HEK293T (cell line): ENCODE measurements at regions not wholly inside any gene's neighbourhood (a gene's known extent, or its start where the extent isn't known, plus 50 kb on each side); places are given as distances from the start of the nearest gene placed in this dataset.

Source experiments
- CTCF ChIA-PET: fragments of 350-600 bp; formaldehyde crosslinking; extraction: SDS; loops from one replicate; lab custom pipeline; 2021; ENCODE audit warnings: antibody characterized with exemption, inconsistent platforms; lab: Yijun Ruan, JAX
- POLR2A ChIA-PET: fragments of 350-600 bp; formaldehyde crosslinking; extraction: SDS; loops from one replicate; lab custom pipeline; 2020; ENCODE audit warnings: antibody characterized with exemption, inconsistent platforms; lab: Yijun Ruan, JAX
- DNase-seq: peaks from one replicate; pipeline ENCODE4 v3.0.0; 2012; ENCODE audit warnings: mixed read lengths; ENCODE audit errors: extremely low spot score
- ARNT ChIP-seq: fragments of 450-650 bp; IDR thresholded peaks from 2 replicates; pipeline ENCODE4 v1.6.1; 2017; ENCODE audit warnings: mild to moderate bottlenecking
- BHLHE40 ChIP-seq: fragments of 450-650 bp; IDR thresholded peaks from 2 replicates; pipeline ENCODE4 v1.6.1; 2016; ENCODE audit warnings: mild to moderate bottlenecking, moderate library complexity, borderline replicate concordance
- CTBP1 ChIP-seq: fragments of 450-650 bp; IDR thresholded peaks from 2 replicates; pipeline ENCODE4 v1.6.1; 2016; ENCODE audit warnings: borderline replicate concordance
- ELF4 ChIP-seq: fragments of 450-650 bp; IDR thresholded peaks from 2 replicates; pipeline ENCODE4 v1.6.1; 2017; ENCODE audit warnings: antibody characterized with exemption
- FOXA1 ChIP-seq: fragments of 450-650 bp; IDR thresholded peaks from 2 replicates; pipeline ENCODE4 v1.6.1; 2016; ENCODE audit warnings: mild to moderate bottlenecking
- FOXK2 ChIP-seq: fragments of 450-650 bp; IDR thresholded peaks from 2 replicates; pipeline ENCODE4 v1.6.1; 2016; ENCODE audit warnings: mild to moderate bottlenecking
- FOXM1 ChIP-seq: fragments of 450-650 bp; IDR thresholded peaks from 2 replicates; pipeline ENCODE4 v1.6.1; 2017; ENCODE audit warnings: mild to moderate bottlenecking, borderline replicate concordance
- HDGF ChIP-seq: fragments of 450-650 bp; IDR thresholded peaks from 2 replicates; pipeline ENCODE4 v1.6.1; 2017; ENCODE audit warnings: antibody characterized with exemption, borderline replicate concordance
- L3MBTL2 ChIP-seq: fragments of 450-650 bp; conservative IDR thresholded peaks from 2 replicates; pipeline ENCODE4 v1.6.1; 2016; ENCODE audit warnings: mild to moderate bottlenecking
- LEF1 ChIP-seq: fragments of 450-650 bp; IDR thresholded peaks from 2 replicates; pipeline ENCODE4 v1.6.1; 2017; ENCODE audit warnings: mild to moderate bottlenecking, borderline replicate concordance
- NFRKB ChIP-seq: fragments of 450-650 bp; IDR thresholded peaks from 2 replicates; pipeline ENCODE4 v1.6.1; 2016; ENCODE audit warnings: mild to moderate bottlenecking, moderate library complexity
- SP1 ChIP-seq: fragments of 450-650 bp; IDR thresholded peaks from 2 replicates; pipeline ENCODE4 v1.6.1; 2017
- SUZ12 ChIP-seq: fragments of 450-650 bp; IDR thresholded peaks from 2 replicates; pipeline ENCODE4 v1.6.1; 2016; ENCODE audit warnings: mild to moderate bottlenecking
- TARDBP ChIP-seq: fragments of 450-650 bp; IDR thresholded peaks from 2 replicates; pipeline ENCODE4 v1.6.1; 2016
- ZNF384 ChIP-seq: fragments of 450-650 bp; IDR thresholded peaks from 2 replicates; pipeline ENCODE4 v1.6.1; 2016
- TF ChIP-seq, protein P1 (sequence below): fragments of 450-650 bp; IDR thresholded peaks from 2 replicates; pipeline ENCODE4 v1.6.1; 2016

DNA sequence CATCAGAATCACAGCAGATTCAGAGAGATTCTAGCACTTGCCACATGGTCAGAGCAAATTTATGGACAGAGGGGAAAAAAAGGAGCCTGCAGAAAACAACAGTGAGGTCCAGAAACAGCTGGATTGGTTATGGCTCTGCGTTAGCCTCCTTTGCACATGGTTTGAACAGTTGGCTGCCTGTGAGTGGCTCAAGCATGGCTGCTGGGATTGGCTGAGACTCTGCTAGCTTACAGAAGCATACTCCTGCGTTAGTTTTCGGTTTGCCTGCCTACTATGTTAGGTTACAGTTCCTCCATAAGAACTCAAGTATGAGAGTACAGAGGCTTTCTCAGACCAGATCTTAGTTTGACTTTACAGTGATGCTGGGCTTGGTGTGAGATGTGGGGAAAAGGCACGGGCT, 80.7 kb upstream of the WDR11 start:
- no peak for DNase-seq
- POLR2A ChIA-PET = no interaction called here
- TF ChIP-seq, protein P1, sequence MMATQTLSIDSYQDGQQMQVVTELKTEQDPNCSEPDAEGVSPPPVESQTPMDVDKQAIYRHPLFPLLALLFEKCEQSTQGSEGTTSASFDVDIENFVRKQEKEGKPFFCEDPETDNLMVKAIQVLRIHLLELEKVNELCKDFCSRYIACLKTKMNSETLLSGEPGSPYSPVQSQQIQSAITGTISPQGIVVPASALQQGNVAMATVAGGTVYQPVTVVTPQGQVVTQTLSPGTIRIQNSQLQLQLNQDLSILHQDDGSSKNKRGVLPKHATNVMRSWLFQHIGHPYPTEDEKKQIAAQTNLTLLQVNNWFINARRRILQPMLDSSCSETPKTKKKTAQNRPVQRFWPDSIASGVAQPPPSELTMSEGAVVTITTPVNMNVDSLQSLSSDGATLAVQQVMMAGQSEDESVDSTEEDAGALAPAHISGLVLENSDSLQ = no peak
- TF ChIP-seq CTBP1 (no peak), ARNT (no peak)
- CTCF ChIA-PET = no interaction called here

DNA sequence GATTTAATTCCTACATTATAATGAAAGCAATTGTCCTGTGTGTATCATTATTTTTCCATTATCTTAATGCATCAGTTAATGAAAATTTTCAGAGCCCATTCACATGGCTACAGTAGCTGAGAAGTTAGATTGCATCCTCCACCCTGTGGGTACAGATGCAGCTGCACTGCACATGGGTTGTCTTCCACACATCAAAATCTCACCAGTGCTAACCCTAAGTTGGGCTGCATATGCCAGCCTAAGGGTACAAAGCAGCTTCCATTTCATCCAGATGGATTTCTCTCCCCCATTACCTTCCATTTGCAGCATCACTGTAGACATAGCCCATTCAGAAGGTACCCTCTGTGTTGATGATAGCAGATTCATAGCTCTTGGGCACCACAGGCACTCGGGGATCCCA, 74.7 kb upstream of the WDR11 start:
- TF ChIP-seq L3MBTL2 (no peak), CTBP1 (no peak), HDGF (no peak)
- CTCF ChIA-PET = no interaction called here
- POLR2A ChIA-PET = no interaction called here
- DNase-seq = no peak

DNA sequence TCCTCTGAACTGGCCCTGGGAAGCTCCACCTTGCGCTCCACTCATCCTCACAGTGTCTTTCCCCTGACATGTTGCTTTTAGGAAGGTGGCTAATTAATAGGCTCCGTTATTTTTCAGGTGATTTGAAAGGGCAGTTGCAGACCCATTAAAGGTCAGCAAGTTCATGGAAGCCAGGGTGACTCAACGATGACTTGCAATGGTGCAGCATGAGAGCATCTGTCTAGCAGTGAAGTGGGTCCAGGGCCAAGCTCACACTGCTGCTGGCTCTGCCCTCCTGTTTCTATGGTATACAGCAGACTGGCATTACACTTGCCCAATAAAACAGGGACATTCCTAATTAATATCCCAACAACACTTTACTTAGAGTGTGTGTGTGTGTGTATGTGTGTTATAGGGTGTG, 68.8 kb upstream of the WDR11 start:
- no peak for DNase-seq
- TF ChIP-seq, protein P1 = no peak
- TF ChIP-seq CTBP1 = no peak
- no peak for TF ChIP-seq SUZ12
- no peak for TF ChIP-seq FOXM1
- no peak for TF ChIP-seq FOXA1
- TF ChIP-seq ARNT = no peak
- no peak for TF ChIP-seq L3MBTL2
- no peak for TF ChIP-seq NFRKB
- no peak for TF ChIP-seq SP1
- TF ChIP-seq FOXK2 = no peak
- no peak for TF ChIP-seq TARDBP
- TF ChIP-seq LEF1 = no peak
- TF ChIP-seq ZNF384 = no peak
- TF ChIP-seq BHLHE40 = no peak
- no peak for TF ChIP-seq HDGF
- no peak for TF ChIP-seq ELF4
- ChIA-PET CTCF (no interaction called here), POLR2A (no interaction called here)

DNA sequence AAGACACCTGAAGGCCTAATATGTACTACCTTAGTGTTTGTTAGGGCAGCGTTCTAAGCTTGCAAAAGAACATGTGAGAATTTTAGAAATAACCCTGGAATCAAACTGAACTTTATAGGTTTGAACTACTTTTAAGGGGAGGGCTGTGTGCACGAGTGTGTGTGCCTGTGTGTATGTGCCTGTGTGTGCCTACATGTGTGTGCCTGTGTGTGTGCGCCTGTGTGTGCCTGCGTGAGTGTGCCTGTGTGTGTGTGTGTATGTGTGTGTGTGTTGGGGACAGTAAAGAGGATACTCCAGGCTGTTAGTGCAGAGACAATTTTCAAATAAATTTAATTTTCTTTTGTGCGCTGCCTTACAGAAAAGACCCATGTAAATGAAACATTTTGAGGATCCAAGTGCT, 68.1 kb upstream of the WDR11 start:
- CTCF ChIA-PET = no interaction called here

DNA sequence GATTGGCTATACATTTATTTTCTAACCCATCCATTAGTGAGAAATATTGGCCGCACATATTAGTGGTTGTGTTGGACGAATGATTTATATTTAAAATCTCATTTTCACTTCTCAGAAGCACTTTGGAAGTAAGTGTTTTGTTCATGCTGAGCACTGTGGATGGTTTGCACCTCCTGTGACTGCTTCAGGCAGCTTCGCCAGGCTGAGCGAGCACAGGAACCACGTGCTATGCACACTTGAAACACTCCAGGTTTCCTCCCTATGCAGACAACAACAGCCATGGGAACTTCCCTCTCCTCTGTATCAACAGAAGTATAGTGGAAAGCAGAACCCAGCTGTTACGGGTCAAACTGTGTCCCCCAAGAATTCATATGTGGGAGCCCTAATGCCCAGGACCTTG, 67.3 kb upstream of the WDR11 start:
- TF ChIP-seq ARNT = no peak
- TF ChIP-seq, protein P1 = no peak
- TF ChIP-seq SUZ12 = no peak
- TF ChIP-seq NFRKB = no peak
- no peak for TF ChIP-seq BHLHE40
- no peak for TF ChIP-seq FOXM1
- no peak for TF ChIP-seq ZNF384
- no peak for TF ChIP-seq LEF1
- no peak for TF ChIP-seq TARDBP
- no peak for TF ChIP-seq CTBP1
- no peak for TF ChIP-seq FOXA1
- no peak for TF ChIP-seq SP1
- no peak for TF ChIP-seq ELF4
- no peak for TF ChIP-seq L3MBTL2
- no peak for TF ChIP-seq HDGF
- ChIA-PET CTCF (no interaction called here), POLR2A (no interaction called here)
- no peak for DNase-seq

More for the DNA sequence above, 68.1 kb upstream of the WDR11 start:
- no peak for TF ChIP-seq L3MBTL2
- no peak for TF ChIP-seq LEF1
- no peak for TF ChIP-seq TARDBP
- no peak for TF ChIP-seq FOXM1
- TF ChIP-seq ARNT = no peak
- no peak for TF ChIP-seq ZNF384
- no peak for TF ChIP-seq FOXA1
- TF ChIP-seq BHLHE40 = no peak
- no peak for TF ChIP-seq SP1
- TF ChIP-seq CTBP1 = no peak
- TF ChIP-seq HDGF = no peak
- no peak for TF ChIP-seq ELF4
- POLR2A ChIA-PET = no interaction called here
- DNase-seq = no peak

DNA sequence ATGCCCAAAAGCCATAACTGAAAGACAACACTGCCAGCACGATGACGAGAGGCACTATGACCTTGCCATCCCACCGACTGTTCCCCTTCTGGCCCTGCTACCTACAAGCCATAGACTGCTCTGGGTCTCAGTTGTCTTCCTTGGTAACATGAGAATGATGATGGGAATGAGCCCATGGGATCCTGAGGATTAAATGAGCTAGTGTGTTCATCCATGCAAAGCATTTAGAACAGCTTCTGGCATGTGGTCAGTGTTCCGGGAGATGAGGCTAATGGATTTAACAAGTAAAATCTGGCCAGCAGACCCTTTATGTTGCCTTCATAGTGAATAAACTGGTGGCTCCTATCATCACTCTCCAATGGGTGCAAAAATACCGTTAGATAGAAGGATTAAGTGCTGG, 62.4 kb upstream of the WDR11 start:
- POLR2A ChIA-PET = no interaction called here
- TF ChIP-seq SP1 (no peak), SUZ12 (no peak), BHLHE40 (no peak), LEF1 (no peak)
- CTCF ChIA-PET = no interaction called here

DNA sequence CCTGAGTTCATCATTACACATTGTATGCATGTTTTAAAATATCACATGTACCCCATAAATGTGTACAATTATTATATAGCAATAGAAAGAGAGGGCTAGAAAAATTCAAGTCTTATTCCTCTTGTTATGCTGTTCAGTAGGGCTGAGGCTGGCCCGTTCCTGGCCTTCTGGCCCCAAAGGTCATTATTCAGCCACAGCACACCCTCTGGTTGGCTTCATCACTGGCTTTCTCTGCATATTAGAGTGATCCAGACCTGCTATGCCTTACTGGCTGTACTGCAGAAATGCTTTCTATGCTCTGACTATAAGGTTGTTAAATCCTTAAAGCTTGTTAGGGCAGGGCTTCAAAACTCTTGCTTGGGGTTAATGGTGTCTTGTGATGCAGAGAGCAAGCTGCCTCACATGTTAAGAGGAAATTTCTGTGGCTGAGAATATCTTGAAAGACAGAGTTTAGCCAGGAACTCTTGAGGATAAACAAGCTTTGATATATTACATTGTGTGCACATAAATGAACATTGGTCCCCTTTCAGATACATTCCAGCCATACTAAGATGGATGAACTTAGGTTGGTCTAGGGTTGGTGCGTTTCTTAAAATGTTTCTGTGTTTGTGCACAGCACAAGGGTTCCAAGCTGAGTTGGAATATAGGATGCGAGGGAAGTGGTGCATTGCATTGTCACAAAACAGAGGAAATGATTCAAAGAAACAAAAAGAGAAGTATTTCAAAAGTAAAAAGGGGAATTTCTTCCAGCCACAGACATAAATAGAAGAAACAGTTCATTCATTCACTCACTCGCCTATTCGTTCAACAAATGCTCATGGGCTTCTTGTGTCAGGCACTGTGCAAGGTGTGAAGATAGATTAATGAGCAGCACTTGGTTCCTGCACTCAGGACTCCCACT, 61.6 kb upstream of the WDR11 start:
- no peak for DNase-seq

More for the DNA sequence above, 62.4 kb upstream of the WDR11 start:
- no peak for DNase-seq

More for the DNA sequence above, 61.6 kb upstream of the WDR11 start:
- POLR2A ChIA-PET = no interaction called here
- no peak for TF ChIP-seq ARNT
- no peak for TF ChIP-seq BHLHE40
- no peak for TF ChIP-seq ZNF384
- no peak for TF ChIP-seq HDGF
- TF ChIP-seq TARDBP = no peak
- TF ChIP-seq, protein P1 = no peak
- no peak for TF ChIP-seq ELF4
- CTCF ChIA-PET = interaction anchor here (0.6 kb wide), 1 partner anchor 291 kb away, joined by 7 read pairs; no protein-coding TSS in a partner anchor
